Sigmoid colon (tissue), 3 donors: ENCODE measurements at regions not wholly inside any gene's neighbourhood (a gene's known extent, or its start where the extent isn't known, plus 50 kb on each side); places are given as distances from the start of the nearest gene placed in this dataset.

Source experiments
- CTCF ChIP-seq, 4 experiments: fragments of 450-650 bp in 3 of 4; fragments of 200-600 bp in 1 of 4; IDR thresholded peaks; one replicate each; pipeline ENCODE4 v1.5.1; 2016 to 2019; ENCODE audit warnings: antibody characterized with exemption in 4 of 4, mild to moderate bottlenecking in 3 of 4, moderate library complexity in 2 of 4
- POLR2A ChIP-seq, 2 donors: fragments of 450-650 bp; IDR thresholded peaks; one replicate each; pipeline ENCODE4 v1.6.1; 2016; ENCODE audit warnings: antibody characterized with exemption in 2 of 2, mild to moderate bottlenecking in 2 of 2, moderate library complexity in 2 of 2

DNA sequence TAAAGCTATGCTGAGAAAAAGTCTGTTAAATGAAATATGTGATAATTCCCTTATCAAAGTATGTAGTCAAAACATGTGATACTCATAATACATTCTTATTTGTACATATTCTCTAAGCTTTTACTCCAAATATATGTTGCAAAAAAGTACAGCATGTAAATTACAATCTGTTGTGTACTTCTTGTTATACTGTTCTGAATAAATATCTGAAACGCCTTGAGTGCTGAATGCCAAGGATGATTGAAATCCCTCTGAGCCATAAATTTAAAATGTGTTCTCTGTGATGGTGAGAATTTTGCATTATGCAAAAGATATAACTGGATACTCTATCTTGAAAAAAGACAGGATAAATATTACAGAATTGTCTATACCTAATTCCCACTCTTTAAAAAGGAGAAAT is 1128.0 kb downstream of the STPG2 start:
- TF ChIP-seq CTCF (IDR thresholded peaks at IDR 0.05) (no peak), POLR2A (IDR thresholded peaks at IDR 0.05) (no peak)
